Tibial nerve (tissue), 4 donors: ENCODE measurements at regions not wholly inside any gene's neighbourhood (a gene's known extent, or its start where the extent isn't known, plus 50 kb on each side); places are given as distances from the start of the nearest gene placed in this dataset.

Source experiments
- DNase-seq, 2 donors: peaks; one replicate each; pipeline ENCODE4 v3.0.0-alpha.2; 2019; ENCODE audit warnings: low spot score in 2 of 2
- H3K27ac ChIP-seq, 4 donors: fragments of 200-600 bp; sonication (generic) in 3 of 4; one replicate each; pipeline ENCODE4 v1.5.1; 2017 to 2019; ENCODE audit warnings: mild to moderate bottlenecking in 1 of 4
- H3K27me3 ChIP-seq, 2 donors: fragments of 200-600 bp; sonication (generic) in 1 of 2; one replicate each; pipeline versions ENCODE4 v1.5.1 to v1.6.0; 2017 to 2019
- H3K36me3 ChIP-seq, 3 donors: fragments of 200-600 bp; sonication (generic); one replicate each; pipeline ENCODE4 v1.5.1; 2018 to 2019
- H3K4me1 ChIP-seq, 4 donors: fragments of 200-600 bp; sonication (generic) in 3 of 4; one replicate each; pipeline ENCODE4 v1.5.1; 2017 to 2019
- H3K4me3 ChIP-seq, 4 donors: fragments of 200-600 bp; sonication (generic) in 3 of 4; one replicate each; pipeline ENCODE4 v1.5.1; 2017 to 2019; ENCODE audit warnings: mild to moderate bottlenecking in 1 of 4, moderate library complexity in 1 of 4
- H3K9me3 ChIP-seq, 4 donors: fragments of 200-600 bp; sonication (generic) in 3 of 4; one replicate each; pipeline ENCODE4 v1.5.1; 2017 to 2019
- EP300 ChIP-seq, 2 donors: sonication (generic); formaldehyde crosslinking; IDR thresholded peaks; one replicate each; pipeline ENCODE4 v1.6.1; 2017; ENCODE audit warnings: antibody characterized with exemption in 2 of 2, mild to moderate bottlenecking in 1 of 2
- POLR2A ChIP-seq, 2 donors: fragments of 450-650 bp; IDR thresholded peaks; one replicate each; pipeline ENCODE4 v1.6.1; 2017; ENCODE audit warnings: antibody characterized with exemption in 2 of 2, mild to moderate bottlenecking in 2 of 2, moderate library complexity in 2 of 2
- WGBS, 2 donors: methylation state at CpG; one replicate each; pipeline ENCODE4 v1.1.5; 2018; 5-methylcytosine and 5-hydroxymethylcytosine counted together
- TF ChIP-seq, protein P1 (sequence below), 5 experiments: fragments of 200-600 bp in 3 of 5; fragments of 450-650 bp in 2 of 5; sonication (generic) in 3 of 5; IDR thresholded peaks; one replicate each; pipeline ENCODE4 v1.5.1; 2016 to 2019; ENCODE audit warnings: antibody characterized with exemption in 5 of 5, mild to moderate bottlenecking in 3 of 5, moderate library complexity in 2 of 5

- H3K9me3 ChIP-seq: peaks cover 0 to 8% (median 0%) of the 10 kb centered on the region in 4 donors
These were observed 781.5 kb upstream of the EPHA5 start for GRCh38 chr4:66451741-66452140.

GRCh38 chr4:66443008-66443407, 772.7 kb upstream of the EPHA5 start:
- Histone ChIP-seq H3K4me1 (no peaks in the 10 kb centered on the region), H3K27me3 (no peaks in the 10 kb centered on the region), H3K36me3 (no peaks in the 10 kb centered on the region), H3K9me3 (no peaks in the 10 kb centered on the region), H3K4me3 (no peak overlapping the region), H3K27ac (no peak overlapping the region)
- no peak for TF ChIP-seq EP300 (IDR thresholded peaks at IDR 0.05)
- no peak for TF ChIP-seq POLR2A (IDR thresholded peaks at IDR 0.05)
- TF ChIP-seq, protein P1, sequence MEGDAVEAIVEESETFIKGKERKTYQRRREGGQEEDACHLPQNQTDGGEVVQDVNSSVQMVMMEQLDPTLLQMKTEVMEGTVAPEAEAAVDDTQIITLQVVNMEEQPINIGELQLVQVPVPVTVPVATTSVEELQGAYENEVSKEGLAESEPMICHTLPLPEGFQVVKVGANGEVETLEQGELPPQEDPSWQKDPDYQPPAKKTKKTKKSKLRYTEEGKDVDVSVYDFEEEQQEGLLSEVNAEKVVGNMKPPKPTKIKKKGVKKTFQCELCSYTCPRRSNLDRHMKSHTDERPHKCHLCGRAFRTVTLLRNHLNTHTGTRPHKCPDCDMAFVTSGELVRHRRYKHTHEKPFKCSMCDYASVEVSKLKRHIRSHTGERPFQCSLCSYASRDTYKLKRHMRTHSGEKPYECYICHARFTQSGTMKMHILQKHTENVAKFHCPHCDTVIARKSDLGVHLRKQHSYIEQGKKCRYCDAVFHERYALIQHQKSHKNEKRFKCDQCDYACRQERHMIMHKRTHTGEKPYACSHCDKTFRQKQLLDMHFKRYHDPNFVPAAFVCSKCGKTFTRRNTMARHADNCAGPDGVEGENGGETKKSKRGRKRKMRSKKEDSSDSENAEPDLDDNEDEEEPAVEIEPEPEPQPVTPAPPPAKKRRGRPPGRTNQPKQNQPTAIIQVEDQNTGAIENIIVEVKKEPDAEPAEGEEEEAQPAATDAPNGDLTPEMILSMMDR (IDR thresholded peaks at IDR 0.05): no peak
- no peak for DNase-seq
- WGBS, 2 donors: 77 to 82% methylated on average over 3 of the region's 3 CpGs

More at GRCh38 chr4:66451741-66452140, 781.5 kb upstream of the EPHA5 start:
- Histone ChIP-seq H3K27ac (no peak overlapping the region), H3K4me1 (no peaks in the 10 kb centered on the region), H3K4me3 (no peak overlapping the region), H3K36me3 (no peaks in the 10 kb centered on the region), H3K27me3 (no peaks in the 10 kb centered on the region)
- DNase-seq: no peak
- TF ChIP-seq EP300 (IDR thresholded peaks at IDR 0.05): no peak
- no peak for TF ChIP-seq POLR2A (IDR thresholded peaks at IDR 0.05)
- TF ChIP-seq, protein P1 (IDR thresholded peaks at IDR 0.05): no peak

DNA sequence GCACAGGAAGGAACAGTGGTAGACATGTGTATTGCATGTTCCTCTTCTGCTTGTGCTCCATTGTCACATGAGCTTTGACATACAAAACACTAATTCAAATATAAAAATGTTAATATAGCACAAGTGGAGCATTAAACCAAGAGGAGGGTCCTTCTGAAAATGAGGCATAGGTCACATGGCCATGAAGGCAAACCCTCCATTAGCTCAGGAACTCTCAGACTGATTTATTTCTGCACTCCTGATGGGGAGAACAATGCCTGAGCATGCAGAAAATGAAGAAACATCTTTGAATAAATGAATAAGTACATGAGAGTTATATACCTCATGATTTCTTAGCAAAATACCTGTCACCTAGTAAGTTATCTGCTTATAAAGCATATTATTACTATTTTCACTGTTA, 769.2 kb upstream of the EPHA5 start:
- no peak for DNase-seq
- no peak overlapping the region for H3K4me3 ChIP-seq
- H3K36me3 ChIP-seq: no peaks in the 10 kb centered on the region
- H3K9me3 ChIP-seq: no peaks in the 10 kb centered on the region
- H3K4me1 ChIP-seq: no peaks in the 10 kb centered on the region
- no peaks in the 10 kb centered on the region for H3K27me3 ChIP-seq
- H3K27ac ChIP-seq: no peak overlapping the region
- no peak for TF ChIP-seq POLR2A (IDR thresholded peaks at IDR 0.05)
- TF ChIP-seq EP300 (IDR thresholded peaks at IDR 0.05): no peak
- TF ChIP-seq, protein P1 (IDR thresholded peaks at IDR 0.05): no peak

DNA sequence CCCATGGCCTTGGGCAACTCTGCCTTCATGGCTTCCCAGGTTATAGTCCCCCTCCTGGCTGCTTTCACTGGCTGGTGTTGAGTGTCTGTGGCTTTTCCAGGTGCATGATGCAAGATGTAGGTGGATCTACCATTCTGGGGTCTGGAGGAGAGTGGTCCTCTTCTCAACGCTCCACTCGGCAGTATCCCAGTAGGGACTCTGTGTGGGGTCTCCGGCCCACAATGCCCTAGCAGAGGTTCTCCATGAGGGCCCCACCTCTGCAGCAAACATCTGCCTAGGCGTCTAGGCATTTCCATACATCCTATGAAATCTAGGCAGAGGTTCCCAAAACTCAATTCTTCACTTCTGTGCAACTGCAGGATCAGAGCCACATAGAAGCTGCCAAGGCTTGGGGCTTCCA, 763.4 kb upstream of the EPHA5 start:
- no peak for DNase-seq
- no peaks in the 10 kb centered on the region for H3K36me3 ChIP-seq
- H3K27me3 ChIP-seq: no peaks in the 10 kb centered on the region
- no peak overlapping the region for H3K27ac ChIP-seq
- no peaks in the 10 kb centered on the region for H3K4me1 ChIP-seq
- WGBS, 2 donors: 60 to 96% methylated on average over 1 to 3 of the region's 4 CpGs
- TF ChIP-seq EP300 (IDR thresholded peaks at IDR 0.05) (no peak), POLR2A (IDR thresholded peaks at IDR 0.05) (no peak)
- TF ChIP-seq, protein P1 (IDR thresholded peaks at IDR 0.05): no peak
- H3K9me3 ChIP-seq: no peaks in the 10 kb centered on the region
- no peak overlapping the region for H3K4me3 ChIP-seq

DNA sequence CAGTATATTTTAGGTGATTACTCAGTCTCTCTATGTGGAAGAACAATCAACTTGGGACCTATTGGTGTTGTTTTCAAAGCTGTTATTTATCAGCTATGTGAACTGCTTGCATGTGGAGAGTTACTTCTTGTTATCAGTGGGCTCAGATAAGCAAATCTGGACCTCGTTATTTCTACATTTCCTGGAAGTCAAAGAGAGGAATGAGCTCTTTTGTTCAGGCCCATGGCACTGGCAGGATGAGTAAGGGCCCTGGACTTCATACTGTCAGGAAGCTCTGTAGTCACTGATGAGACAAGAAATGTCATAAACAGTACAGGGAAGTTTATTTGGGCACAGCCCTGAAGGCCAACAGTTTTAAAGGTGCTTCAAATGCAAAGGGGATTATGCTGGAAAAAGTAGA, 760.6 kb upstream of the EPHA5 start:
- TF ChIP-seq EP300 (IDR thresholded peaks at IDR 0.05) (no peak), POLR2A (IDR thresholded peaks at IDR 0.05) (no peak)
- TF ChIP-seq, protein P1 (IDR thresholded peaks at IDR 0.05): no peak
- H3K36me3 ChIP-seq: no peaks in the 10 kb centered on the region
- no peak for DNase-seq
- no peak overlapping the region for H3K4me3 ChIP-seq
- WGBS, 2 donors: 6 to 20% methylated on average over 1 of the region's 1 CpG
- H3K9me3 ChIP-seq: peaks cover 0 to 3% (median 0%) of the 10 kb centered on the region in 4 donors
- H3K27me3 ChIP-seq: no peaks in the 10 kb centered on the region
- no peaks in the 10 kb centered on the region for H3K4me1 ChIP-seq
- no peak overlapping the region for H3K27ac ChIP-seq
